GM19395 (cell line): ENCODE measurements at regions not wholly inside any gene's neighbourhood (a gene's known extent, or its start where the extent isn't known, plus 50 kb on each side); places are given as distances from the start of the nearest gene placed in this dataset.

ENCODE experiments used
- ATAC-seq: cut with Tn5 transposase; IDR thresholded peaks from one replicate; pipeline ENCODE4 v1.9.1; 2021; ENCODE audit warnings: mild to moderate bottlenecking, moderate library complexity; ENCODE audit not compliant: unreplicated experiment

GRCh38 chr5:110339399-110339798 is 387.1 kb downstream of the TMEM232 start:
- no peak for ATAC-seq

GRCh38 chr5:110341836-110342235 is 384.6 kb downstream of the TMEM232 start:
- no peak for ATAC-seq

GRCh38 chr5:110342683-110343082 is 383.8 kb downstream of the TMEM232 start:
- ATAC-seq, result no peak

- ATAC-seq, result no peak
These were observed 382.9 kb downstream of the TMEM232 start for GRCh38 chr5:110343616-110344015.

GRCh38 chr5:110345623-110346022 is 380.8 kb downstream of the TMEM232 start:
- no peak for ATAC-seq

GRCh38 chr5:110346893-110347358 is 379.5 kb downstream of the TMEM232 start:
- no peak for ATAC-seq

- ATAC-seq, result no peak
These were observed 378.7 kb downstream of the TMEM232 start for GRCh38 chr5:110347781-110348180.

- no peak for ATAC-seq
These were observed 375.0 kb downstream of the TMEM232 start for GRCh38 chr5:110351430-110351829.

- ATAC-seq, result no peak
These were observed 372.2 kb downstream of the TMEM232 start for GRCh38 chr5:110354311-110354710.

GRCh38 chr5:110354915-110355644 is 371.4 kb downstream of the TMEM232 start:
- no peak for ATAC-seq

GRCh38 chr5:110356677-110357076 is 369.8 kb downstream of the TMEM232 start:
- ATAC-seq, result no peak

GRCh38 chr5:110359221-110359620 is 367.2 kb downstream of the TMEM232 start:
- ATAC-seq, result no peak

- ATAC-seq, result no peak
These were observed 365.0 kb downstream of the TMEM232 start for GRCh38 chr5:110361471-110361870.

GRCh38 chr5:110362261-110362660 is 364.2 kb downstream of the TMEM232 start:
- no peak for ATAC-seq

- ATAC-seq, result no peak
These were observed 359.8 kb downstream of the TMEM232 start for GRCh38 chr5:110366716-110367115.
